ENCODE measurements at regions not wholly inside any gene's neighbourhood (a gene's known extent, or its start where the extent isn't known, plus 50 kb on each side); places are given as distances from the start of the nearest gene placed in this dataset.

DNA sequence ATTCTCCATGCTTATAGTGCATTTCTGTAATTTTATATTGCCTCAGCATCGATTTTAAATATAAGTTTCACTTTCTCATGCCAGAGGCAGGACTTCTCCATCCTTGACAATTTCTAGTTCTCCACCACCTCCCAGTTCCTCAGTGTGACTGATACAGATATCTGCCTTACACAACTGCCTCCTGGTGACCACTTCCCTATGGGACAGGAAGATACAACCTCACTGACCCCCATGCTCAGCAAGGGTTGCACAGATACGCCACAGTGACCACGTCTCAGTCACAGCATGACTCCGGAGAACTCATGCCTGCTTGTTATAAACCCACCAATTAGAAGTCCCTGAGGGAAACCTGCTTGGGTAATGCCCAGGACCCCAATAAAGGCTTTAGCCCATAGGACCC is 284.0 kb upstream of the MC4R start:
- DNase-seq (ENCODE audit: low spot score), result no peak
- Histone ChIP-seq H3K27ac (ENCODE audit: low read depth, low read length, poor library complexity, severe bottlenecking) (no peak overlapping the region), H3K4me3 (ENCODE audit: low read depth, low read length, poor library complexity, severe bottlenecking) (no peak overlapping the region), H3K9me3 (ENCODE audit: low read depth, low read length, poor library complexity, severe bottlenecking) (no peaks in the 10 kb centered on the region), H3K4me1 (ENCODE audit: insufficient read depth, low read length, poor library complexity, severe bottlenecking) (no peaks in the 10 kb centered on the region), H3K27me3 (replicated peaks; ENCODE audit: insufficient read depth, low read depth, low read length, poor library complexity) (peaks cover 4% of the 10 kb centered on the region), H3K36me3 (ENCODE audit: insufficient read depth, low read length, poor library complexity, severe bottlenecking) (no peaks in the 10 kb centered on the region)
- no TSS peak for BruUV-seq (replicated peaks)
- intact Hi-C loops (cut with micrococcal nuclease; ENCODE audit: unreplicated experiment), result loop anchor here (10.0 kb wide), 1 partner anchor 62 kb away; no protein-coding TSS in a partner anchor
- TF ChIP-seq, protein P1, sequence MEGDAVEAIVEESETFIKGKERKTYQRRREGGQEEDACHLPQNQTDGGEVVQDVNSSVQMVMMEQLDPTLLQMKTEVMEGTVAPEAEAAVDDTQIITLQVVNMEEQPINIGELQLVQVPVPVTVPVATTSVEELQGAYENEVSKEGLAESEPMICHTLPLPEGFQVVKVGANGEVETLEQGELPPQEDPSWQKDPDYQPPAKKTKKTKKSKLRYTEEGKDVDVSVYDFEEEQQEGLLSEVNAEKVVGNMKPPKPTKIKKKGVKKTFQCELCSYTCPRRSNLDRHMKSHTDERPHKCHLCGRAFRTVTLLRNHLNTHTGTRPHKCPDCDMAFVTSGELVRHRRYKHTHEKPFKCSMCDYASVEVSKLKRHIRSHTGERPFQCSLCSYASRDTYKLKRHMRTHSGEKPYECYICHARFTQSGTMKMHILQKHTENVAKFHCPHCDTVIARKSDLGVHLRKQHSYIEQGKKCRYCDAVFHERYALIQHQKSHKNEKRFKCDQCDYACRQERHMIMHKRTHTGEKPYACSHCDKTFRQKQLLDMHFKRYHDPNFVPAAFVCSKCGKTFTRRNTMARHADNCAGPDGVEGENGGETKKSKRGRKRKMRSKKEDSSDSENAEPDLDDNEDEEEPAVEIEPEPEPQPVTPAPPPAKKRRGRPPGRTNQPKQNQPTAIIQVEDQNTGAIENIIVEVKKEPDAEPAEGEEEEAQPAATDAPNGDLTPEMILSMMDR (conservative IDR thresholded peaks at IDR 0.05; ENCODE audit: low read depth, low read length), result no peak
- TF ChIP-seq EZH2 (IDR thresholded peaks at IDR 0.05; ENCODE audit: borderline replicate concordance, low read depth, low read length, poor library complexity, severe bottlenecking), result no peak
- POLR2A ChIA-PET (ENCODE audit: low non-redundant PET), result no interaction called here
- CTCF ChIA-PET, result no interaction called here

DNA sequence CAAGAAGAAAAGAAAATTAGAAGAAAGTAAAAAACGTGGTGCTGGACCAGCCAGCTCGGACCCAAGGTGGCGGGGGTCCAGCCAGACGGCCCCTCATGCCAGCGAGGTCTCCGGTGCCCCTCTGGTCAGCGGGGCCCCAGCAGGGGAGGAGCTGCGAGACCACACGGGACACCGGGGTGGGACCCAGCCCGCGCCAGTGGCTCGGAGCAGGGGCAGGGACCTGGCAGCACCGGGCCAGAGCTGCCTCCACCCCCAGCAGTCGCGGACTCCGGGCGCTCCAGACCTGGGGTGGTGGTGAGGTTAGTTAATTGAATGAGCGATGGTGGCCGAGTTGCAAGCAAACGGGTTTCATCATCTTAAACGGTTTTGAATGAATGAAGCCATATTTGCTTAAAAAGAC is 289.9 kb upstream of the MC4R start:
- no peak for DNase-seq (ENCODE audit: low spot score)
- no TSS peak for BruUV-seq (replicated peaks)
- Histone ChIP-seq H3K27ac (ENCODE audit: low read depth, low read length, poor library complexity, severe bottlenecking) (no peak overlapping the region), H3K4me1 (ENCODE audit: insufficient read depth, low read length, poor library complexity, severe bottlenecking) (no peaks in the 10 kb centered on the region), H3K27me3 (replicated peaks; ENCODE audit: insufficient read depth, low read depth, low read length, poor library complexity) (no peaks in the 10 kb centered on the region), H3K36me3 (ENCODE audit: insufficient read depth, low read length, poor library complexity, severe bottlenecking) (no peaks in the 10 kb centered on the region), H3K9me3 (ENCODE audit: low read depth, low read length, poor library complexity, severe bottlenecking) (no peaks in the 10 kb centered on the region), H3K4me3 (ENCODE audit: low read depth, low read length, poor library complexity, severe bottlenecking) (no peak overlapping the region)
- intact Hi-C loops (cut with micrococcal nuclease; ENCODE audit: unreplicated experiment), result no loop called here
- CTCF ChIA-PET, result no interaction called here
- POLR2A ChIA-PET (ENCODE audit: low non-redundant PET), result no interaction called here
- TF ChIP-seq, protein P1 (conservative IDR thresholded peaks at IDR 0.05; ENCODE audit: low read depth, low read length), result no peak
- TF ChIP-seq EZH2 (IDR thresholded peaks at IDR 0.05; ENCODE audit: borderline replicate concordance, low read depth, low read length, poor library complexity, severe bottlenecking), result no peak

DNA sequence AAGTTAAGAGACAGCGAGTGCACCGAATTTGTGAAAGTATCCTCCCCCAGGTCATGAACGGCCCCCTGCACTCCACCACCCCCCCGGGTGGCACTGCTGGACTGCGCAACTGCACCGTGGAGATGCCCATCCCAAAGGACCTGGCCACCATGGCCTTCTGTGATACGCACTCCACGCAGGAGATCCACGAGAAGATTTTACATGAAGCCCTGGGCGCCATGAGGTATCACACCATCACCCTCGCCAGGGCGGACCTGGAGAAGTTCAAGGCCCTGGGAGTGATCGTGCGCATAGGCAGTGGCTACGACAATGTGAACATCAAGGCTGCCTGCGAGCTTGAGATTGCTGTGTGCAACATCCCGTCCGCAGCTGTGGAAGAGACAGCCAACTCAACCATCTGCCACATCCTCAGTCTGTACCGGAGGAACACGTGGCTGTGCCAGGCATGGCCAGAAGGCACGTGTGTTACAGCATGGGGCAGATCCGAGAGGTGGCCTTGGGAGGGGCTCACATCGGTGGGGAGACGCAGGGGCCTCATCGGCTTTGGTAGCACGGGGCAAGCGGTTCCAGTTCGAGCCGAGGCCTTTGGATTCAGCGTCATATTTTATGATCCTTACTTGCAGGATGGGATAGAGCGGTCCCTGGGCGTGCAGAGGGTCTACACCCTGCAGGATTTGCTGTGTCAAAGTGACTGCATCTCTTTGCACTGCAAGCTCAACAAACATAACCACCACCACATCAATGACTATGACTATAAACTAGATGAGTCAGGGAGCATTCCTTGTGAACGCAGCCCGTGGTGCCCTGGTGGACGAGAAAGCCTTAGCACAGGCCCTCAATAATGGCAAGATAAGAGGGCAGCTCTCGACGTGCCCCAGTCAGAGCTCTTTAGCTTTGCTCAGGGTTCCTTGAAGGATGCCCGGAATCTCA is 290.8 kb upstream of the MC4R start:
- Histone ChIP-seq H3K9me3 (ENCODE audit: low read depth, low read length, poor library complexity, severe bottlenecking) (no peaks in the 10 kb centered on the region), H3K36me3 (ENCODE audit: insufficient read depth, low read length, poor library complexity, severe bottlenecking) (no peaks in the 10 kb centered on the region), H3K4me3 (ENCODE audit: low read depth, low read length, poor library complexity, severe bottlenecking) (no peak overlapping the region), H3K4me1 (ENCODE audit: insufficient read depth, low read length, poor library complexity, severe bottlenecking) (no peaks in the 10 kb centered on the region), H3K27me3 (replicated peaks; ENCODE audit: insufficient read depth, low read depth, low read length, poor library complexity) (no peaks in the 10 kb centered on the region), H3K27ac (ENCODE audit: low read depth, low read length, poor library complexity, severe bottlenecking) (no peak overlapping the region)
- BruUV-seq (replicated peaks), result no TSS peak
- ChIA-PET CTCF (no interaction called here), POLR2A (ENCODE audit: low non-redundant PET) (no interaction called here)
- TF ChIP-seq, protein P1 (conservative IDR thresholded peaks at IDR 0.05; ENCODE audit: low read depth, low read length), result no peak
- TF ChIP-seq EZH2 (IDR thresholded peaks at IDR 0.05; ENCODE audit: borderline replicate concordance, low read depth, low read length, poor library complexity, severe bottlenecking), result no peak
- DNase-seq (ENCODE audit: low spot score), result no peak
- intact Hi-C loops (cut with micrococcal nuclease; ENCODE audit: unreplicated experiment), result no loop called here

All from A673 (cell line).